Sciatic nerve (tissue), 2 donors: ENCODE measurements at regions not wholly inside any gene's neighbourhood (a gene's known extent, or its start where the extent isn't known, plus 50 kb on each side); places are given as distances from the start of the nearest gene placed in this dataset.
"Not testable (repeated sequence)": the region's sequence is repeated elsewhere in the genome, so short reads cannot be mapped to it uniquely, and the experiment has no call there.

Source experiments
- ATAC-seq: fragments of 200-7000 bp; cut with Tn5 transposase; one replicate; pipeline ENCODE4 v1.9.1; 2020; ENCODE audit warnings: mild to moderate bottlenecking, moderate library complexity
- DNase-seq: peaks from one replicate; pipeline ENCODE4 v3.0.0-alpha.2; 2020; ENCODE audit warnings: low spot score
- intact Hi-C: fragments of 100-400 bp; cut with DNase I; formaldehyde crosslinking; loops from one replicate; pipeline ENCODE4 v1.14.2; 2022
- donor health status: DM: no; HTN: no; CAD: no.
- donor health status: DM: no; HTN: no; CAD: no.

- intact Hi-C loops, result no loop called here
These were observed 451.6 kb downstream of the TRHDE start for GRCh38 chr12:72723732-72724131.

GRCh38 chr12:72729451-72730010 is 457.4 kb downstream of the TRHDE start:
- intact Hi-C loops, result no loop called here
- no peak for DNase-seq
- ATAC-seq, result no peak

More at GRCh38 chr12:72723732-72724131, 451.6 kb downstream of the TRHDE start:
- no peak for ATAC-seq
- no peak for DNase-seq

- ATAC-seq, result no peak
- intact Hi-C loops, result no loop called here
- no peak for DNase-seq
These were observed 462.4 kb downstream of the TRHDE start for GRCh38 chr12:72734581-72734980.

GRCh38 chr12:72738811-72739210 is 466.6 kb downstream of the TRHDE start:
- intact Hi-C loops, result no loop called here
- ATAC-seq (peak; percentile 51), DNase-seq (no peak)

- DNase-seq (no peak), ATAC-seq (no peak)
- intact Hi-C loops, result no loop called here
These were observed 467.9 kb downstream of the TRHDE start for GRCh38 chr12:72740064-72740463.

GRCh38 chr12:72742568-72742967 is 470.4 kb downstream of the TRHDE start:
- ATAC-seq (no peak), DNase-seq (no peak)
- intact Hi-C loops, result no loop called here

- no peak for DNase-seq
- intact Hi-C loops, result no loop called here
- ATAC-seq, result no peak
These were observed 473.9 kb downstream of the TRHDE start for GRCh38 chr12:72746048-72746447.

GRCh38 chr12:72747111-72747849 is 475.1 kb downstream of the TRHDE start:
- DNase-seq (no peak), ATAC-seq (peak; percentile 67)
- intact Hi-C loops, result no loop called here

- intact Hi-C loops, result no loop called here
- DNase-seq (no peak), ATAC-seq (no peak)
These were observed 476.8 kb downstream of the TRHDE start for GRCh38 chr12:72748971-72749370.

GRCh38 chr12:72753571-72753970 is 481.4 kb downstream of the TRHDE start:
- intact Hi-C loops, result no loop called here
- ATAC-seq, result no peak
- DNase-seq, result no peak

GRCh38 chr12:72754026-72754425 is 481.9 kb downstream of the TRHDE start:
- ATAC-seq, intact Hi-C loops, DNase-seq: not testable (repeated sequence)

GRCh38 chr12:72766517-72766916 is 494.3 kb downstream of the TRHDE start:
- ATAC-seq (no peak), DNase-seq (no peak)
- intact Hi-C loops, result no loop called here

GRCh38 chr12:72774023-72774422 is 501.9 kb downstream of the TRHDE start:
- intact Hi-C loops, result no loop called here
- no peak for DNase-seq
- ATAC-seq, result no peak

GRCh38 chr12:72777806-72778205 is 505.6 kb downstream of the TRHDE start:
- intact Hi-C loops, result no loop called here
- DNase-seq (no peak), ATAC-seq (no peak)

GRCh38 chr12:72790273-72790672 is 518.1 kb downstream of the TRHDE start:
- DNase-seq (no peak), ATAC-seq (no peak)
- intact Hi-C loops, result no loop called here

- intact Hi-C loops, result no loop called here
- DNase-seq, result no peak
- no peak for ATAC-seq
These were observed 520.7 kb downstream of the TRHDE start for GRCh38 chr12:72792889-72793288.

GRCh38 chr12:72793796-72794195 is 521.6 kb downstream of the TRHDE start:
- intact Hi-C loops, result no loop called here
- no peak for DNase-seq
- ATAC-seq, result no peak

- ATAC-seq, result no peak
- DNase-seq, result no peak
- intact Hi-C loops, result no loop called here
These were observed 543.3 kb downstream of the TRHDE start for GRCh38 chr12:72815421-72815820.

GRCh38 chr12:72828662-72829324 is 556.6 kb downstream of the TRHDE start:
- intact Hi-C loops, result no loop called here

GRCh38 chr12:72829838-72830237 is 557.7 kb downstream of the TRHDE start:
- DNase-seq (no peak), ATAC-seq (no peak)
- intact Hi-C loops, result no loop called here

More at GRCh38 chr12:72828662-72829324, 556.6 kb downstream of the TRHDE start:
- DNase-seq, result no peak
- ATAC-seq, result no peak
